Gastroesophageal sphincter (tissue), 4 donors: ENCODE measurements at regions not wholly inside any gene's neighbourhood (a gene's known extent, or its start where the extent isn't known, plus 50 kb on each side); places are given as distances from the start of the nearest gene placed in this dataset.

Experiments
- ATAC-seq: fragments of 150-250 bp; one replicate; pipeline ENCODE4 v1.9.1; 2016; ENCODE audit warnings: mild to moderate bottlenecking, moderate library complexity
- H3K27ac ChIP-seq, 4 donors: fragments of 200-600 bp; sonication (generic) in 3 of 4; 1 replicate in 3 of 4; 2 replicates in 1 of 4; pipeline ENCODE4 v1.5.1; 2016 to 2019
- H3K27me3 ChIP-seq: fragments of 200-600 bp; sonication (generic); one replicate; pipeline ENCODE4 v1.5.1; 2019
- H3K36me3 ChIP-seq, 2 donors: fragments of 200-600 bp; sonication (generic); one replicate each; pipeline ENCODE4 v1.5.1; 2019; ENCODE audit warnings: control low read depth in 1 of 2
- H3K4me1 ChIP-seq, 3 donors: fragments of 200-600 bp; sonication (generic); 1 replicate in 2 of 3; 2 replicates in 1 of 3; pipeline ENCODE4 v1.5.1; 2016 to 2019; ENCODE audit warnings: control low read depth in 2 of 3
- H3K4me3 ChIP-seq, 2 donors: fragments of 200-600 bp; sonication (generic); one replicate each; pipeline ENCODE4 v1.5.1; 2019; ENCODE audit warnings: mild to moderate bottlenecking in 1 of 2, moderate library complexity in 1 of 2
- H3K9me3 ChIP-seq, 3 donors: fragments of 200-600 bp; sonication (generic); one replicate each; pipeline ENCODE4 v1.5.1; 2017 to 2019; ENCODE audit warnings: control low read depth in 2 of 3
- CTCF ChIP-seq, 4 experiments: fragments of 200-600 bp in 2 of 4; fragments of 450-650 bp in 2 of 4; sonication (generic) in 1 of 4; IDR thresholded peaks; one replicate each; pipeline ENCODE4 v1.5.1; 2017 to 2019; ENCODE audit warnings: antibody characterized with exemption in 4 of 4, mild to moderate bottlenecking in 2 of 4, moderate library complexity in 2 of 4
- EP300 ChIP-seq: sonication (generic); formaldehyde crosslinking; IDR thresholded peaks from one replicate; pipeline ENCODE4 v1.6.1; 2017; ENCODE audit warnings: antibody characterized with exemption, mild to moderate bottlenecking
- POLR2A ChIP-seq, 2 donors: fragments of 450-650 bp; IDR thresholded peaks; one replicate each; pipeline ENCODE4 v1.6.1; 2017; ENCODE audit warnings: antibody characterized with exemption in 2 of 2, mild to moderate bottlenecking in 2 of 2, moderate library complexity in 1 of 2
- POLR2AphosphoS5 ChIP-seq: sonication (generic); formaldehyde crosslinking; IDR thresholded peaks from one replicate; pipeline ENCODE4 v1.6.1; 2017; ENCODE audit warnings: antibody characterized with exemption
- WGBS, 2 donors: methylation state at CpG; one replicate each; pipeline ENCODE4 v1.1.5; 2018; ENCODE audit warnings: low coverage in 1 of 2; 5-methylcytosine and 5-hydroxymethylcytosine counted together

GRCh38 chr11:29334776-29335130 lies 682.1 kb downstream of the KCNA4 start:
- no peaks in the 10 kb centered on the region for H3K27me3 ChIP-seq
- ATAC-seq = no peak
- no peak overlapping the region for H3K27ac ChIP-seq
- 50 to 54% methylated on average over 1 of the region's 1 CpG for WGBS, 2 donors
- no peaks in the 10 kb centered on the region for H3K9me3 ChIP-seq
- H3K4me1 ChIP-seq = no peaks in the 10 kb centered on the region
- no peaks in the 10 kb centered on the region for H3K36me3 ChIP-seq
- TF ChIP-seq POLR2AphosphoS5 (no peak), CTCF (IDR thresholded peaks at IDR 0.05) (no peak), POLR2A (IDR thresholded peaks at IDR 0.05) (no peak), EP300 (no peak)
- H3K4me3 ChIP-seq = no peak overlapping the region

- 24 to 28% methylated on average over 4 to 5 of the region's 5 CpGs for WGBS, 2 donors
- no peaks in the 10 kb centered on the region for H3K4me1 ChIP-seq
- no peaks in the 10 kb centered on the region for H3K27me3 ChIP-seq
- no peak overlapping the region for H3K27ac ChIP-seq
- no peaks in the 10 kb centered on the region for H3K9me3 ChIP-seq
- TF ChIP-seq POLR2A (IDR thresholded peaks at IDR 0.05) (no peak), EP300 (no peak), CTCF (IDR thresholded peaks at IDR 0.05) (peak in 2 of 4 experiments; percentile 4 to 40), POLR2AphosphoS5 (no peak)
- H3K4me3 ChIP-seq = no peak overlapping the region
- H3K36me3 ChIP-seq = no peaks in the 10 kb centered on the region
- no peak for ATAC-seq
Measured at GRCh38 chr11:29333993-29334775, 682.6 kb downstream of the KCNA4 start.

GRCh38 chr11:29331451-29332010 lies 685.3 kb downstream of the KCNA4 start:
- Histone ChIP-seq H3K4me3 (no peak overlapping the region), H3K4me1 (no peaks in the 10 kb centered on the region), H3K9me3 (no peaks in the 10 kb centered on the region), H3K27ac (no peak overlapping the region), H3K27me3 (no peaks in the 10 kb centered on the region), H3K36me3 (no peaks in the 10 kb centered on the region)
- WGBS, 2 donors = 72 to 86% methylated on average over 3 of the region's 3 CpGs
- TF ChIP-seq POLR2AphosphoS5 (no peak), EP300 (no peak), CTCF (IDR thresholded peaks at IDR 0.05) (no peak), POLR2A (IDR thresholded peaks at IDR 0.05) (no peak)
- ATAC-seq = no peak

- Histone ChIP-seq H3K27ac (no peak overlapping the region), H3K27me3 (no peaks in the 10 kb centered on the region), H3K4me3 (no peak overlapping the region), H3K4me1 (no peaks in the 10 kb centered on the region), H3K9me3 (no peaks in the 10 kb centered on the region), H3K36me3 (no peaks in the 10 kb centered on the region)
- no peak for ATAC-seq
- WGBS, 2 donors = 0 to 29% methylated on average over 1 to 4 of the region's 4 CpGs
- TF ChIP-seq CTCF (IDR thresholded peaks at IDR 0.05) (peak in 1 of 4 experiments; percentile 56), POLR2A (IDR thresholded peaks at IDR 0.05) (no peak)
Measured at GRCh38 chr11:29328961-29329441, 687.8 kb downstream of the KCNA4 start.

GRCh38 chr11:29327891-29328290 lies 688.9 kb downstream of the KCNA4 start:
- no peak for ATAC-seq
- no peak for TF ChIP-seq CTCF (IDR thresholded peaks at IDR 0.05)
- no peak for TF ChIP-seq EP300
- TF ChIP-seq POLR2A (IDR thresholded peaks at IDR 0.05) = no peak
- TF ChIP-seq POLR2AphosphoS5 = no peak
- no peaks in the 10 kb centered on the region for H3K4me1 ChIP-seq
- no peak overlapping the region for H3K4me3 ChIP-seq
- no peak overlapping the region for H3K27ac ChIP-seq
- no peaks in the 10 kb centered on the region for H3K27me3 ChIP-seq
- 84 to 88% methylated on average over 3 to 4 of the region's 4 CpGs for WGBS, 2 donors
- no peaks in the 10 kb centered on the region for H3K9me3 ChIP-seq
- no peaks in the 10 kb centered on the region for H3K36me3 ChIP-seq
